M059J (cell line): ENCODE measurements at regions not wholly inside any gene's neighbourhood (a gene's known extent, or its start where the extent isn't known, plus 50 kb on each side); places are given as distances from the start of the nearest gene placed in this dataset.
"Not testable (repeated sequence)": the region's sequence is repeated elsewhere in the genome, so short reads cannot be mapped to it uniquely, and the experiment has no call there.

ENCODE experiments used
- DNase-seq: peaks from one replicate; pipeline ENCODE4 v3.0.0-alpha.2; 2012; ENCODE audit warnings: low read depth

- no peak for DNase-seq
These were observed 231.2 kb upstream of the LRTM1 start for GRCh38 chr3:55159016-55159415.

GRCh38 chr3:55158345-55158744, 230.5 kb upstream of the LRTM1 start:
- peak; percentile 55 for DNase-seq

- DNase-seq = peak; percentile 84
These were observed 229.9 kb upstream of the LRTM1 start for GRCh38 chr3:55157731-55158130.

- DNase-seq = peak; percentile 71
These were observed 229.2 kb upstream of the LRTM1 start for GRCh38 chr3:55156851-55157650.

GRCh38 chr3:55147856-55148720, 220.2 kb upstream of the LRTM1 start:
- DNase-seq = no peak

- no peak for DNase-seq
These were observed 219.5 kb upstream of the LRTM1 start for GRCh38 chr3:55147406-55147805.

- DNase-seq = no peak
These were observed 218.4 kb upstream of the LRTM1 start for GRCh38 chr3:55146216-55146615.

GRCh38 chr3:55144015-55144673, 216.3 kb upstream of the LRTM1 start:
- peak; percentile 67 for DNase-seq

GRCh38 chr3:55143336-55143735, 215.5 kb upstream of the LRTM1 start:
- peak; percentile 21 for DNase-seq

- DNase-seq = not testable (repeated sequence)
These were observed 208.4 kb upstream of the LRTM1 start for GRCh38 chr3:55136291-55136690.

GRCh38 chr3:55128225-55128823, 200.5 kb upstream of the LRTM1 start:
- DNase-seq = peak; percentile 28

GRCh38 chr3:55127565-55127964, 199.7 kb upstream of the LRTM1 start:
- DNase-seq = no peak

GRCh38 chr3:55124371-55124770, 196.5 kb upstream of the LRTM1 start:
- no peak for DNase-seq
